Mucosa of descending colon (tissue), 3 donors: ENCODE measurements at regions not wholly inside any gene's neighbourhood (a gene's known extent, or its start where the extent isn't known, plus 50 kb on each side); places are given as distances from the start of the nearest gene placed in this dataset.

ENCODE experiments used
- ATAC-seq: fragments of 200-7000 bp; cut with Tn5 transposase; one replicate; pipeline ENCODE4 v1.9.1; 2020; ENCODE audit warnings: mild to moderate bottlenecking, moderate library complexity
- DNase-seq, 3 donors: peaks; one replicate each; pipeline ENCODE4 v3.0.0-alpha.2; 2020
- H3K36me3 ChIP-seq: fragments of 200-600 bp; one replicate; pipeline ENCODE4 v1.8.0; 2021; ENCODE audit warnings: low read depth, mild to moderate bottlenecking
- H3K4me1 ChIP-seq: fragments of 200-600 bp; one replicate; pipeline ENCODE4 v1.8.0; 2021; ENCODE audit warnings: low read depth, mild to moderate bottlenecking
- H3K4me3 ChIP-seq: fragments of 200-600 bp; one replicate; pipeline ENCODE4 v1.8.0; 2021; ENCODE audit warnings: mild to moderate bottlenecking
- H3K9me3 ChIP-seq: fragments of 200-600 bp; one replicate; pipeline ENCODE4 v1.8.0; 2021; ENCODE audit warnings: mild to moderate bottlenecking
- intact Hi-C, 2 donors: fragments of 100-400 bp; cut with DNase I in 1 of 2; cut with micrococcal nuclease in 1 of 2; formaldehyde crosslinking; loops; one replicate each; pipeline versions ENCODE4 v1.11.0 to v1.11.1; 2022; cut with DNase I, micrococcal nuclease
- TF ChIP-seq, protein P1 (sequence below): fragments of 200-600 bp; IDR thresholded peaks from one replicate; pipeline ENCODE4 v1.8.0; 2022; ENCODE audit warnings: antibody characterized with exemption, mild to moderate bottlenecking
- donor health status: DM: no; HTN: no; CAD: no; lungs with moderate emphysema.
- donor health status: DM: no; HTN: no; CAD: no.
- donor health status: DM: no; HTN: yes; CAD: no.

DNA sequence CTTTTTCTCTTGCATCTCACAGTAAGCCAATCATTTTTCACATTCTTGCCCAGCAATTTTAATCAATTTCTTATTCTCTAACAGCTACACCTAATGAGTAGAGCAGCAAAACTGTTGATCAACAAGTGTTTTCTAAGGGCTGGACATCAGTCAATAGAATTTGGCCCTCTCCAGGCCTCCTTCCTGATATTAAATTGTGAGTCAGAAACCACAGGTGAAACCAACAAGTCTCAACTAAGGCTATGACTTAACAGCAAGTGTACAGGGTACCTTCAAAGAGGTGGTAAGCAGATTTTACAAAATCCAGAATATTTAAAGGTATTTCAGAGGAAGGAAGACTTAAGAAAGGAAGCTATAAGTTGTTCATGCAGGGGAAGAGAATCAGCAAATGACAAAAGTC lies 156.5 kb upstream of the ARHGAP24 start:
- Histone ChIP-seq H3K4me3 (no peak overlapping the region), H3K9me3 (no peaks in the 10 kb centered on the region), H3K4me1 (no peaks in the 10 kb centered on the region), H3K36me3 (no peaks in the 10 kb centered on the region)
- DNase-seq (no peak), ATAC-seq (no peak)
- intact Hi-C loops = no loop called here
- TF ChIP-seq, protein P1, sequence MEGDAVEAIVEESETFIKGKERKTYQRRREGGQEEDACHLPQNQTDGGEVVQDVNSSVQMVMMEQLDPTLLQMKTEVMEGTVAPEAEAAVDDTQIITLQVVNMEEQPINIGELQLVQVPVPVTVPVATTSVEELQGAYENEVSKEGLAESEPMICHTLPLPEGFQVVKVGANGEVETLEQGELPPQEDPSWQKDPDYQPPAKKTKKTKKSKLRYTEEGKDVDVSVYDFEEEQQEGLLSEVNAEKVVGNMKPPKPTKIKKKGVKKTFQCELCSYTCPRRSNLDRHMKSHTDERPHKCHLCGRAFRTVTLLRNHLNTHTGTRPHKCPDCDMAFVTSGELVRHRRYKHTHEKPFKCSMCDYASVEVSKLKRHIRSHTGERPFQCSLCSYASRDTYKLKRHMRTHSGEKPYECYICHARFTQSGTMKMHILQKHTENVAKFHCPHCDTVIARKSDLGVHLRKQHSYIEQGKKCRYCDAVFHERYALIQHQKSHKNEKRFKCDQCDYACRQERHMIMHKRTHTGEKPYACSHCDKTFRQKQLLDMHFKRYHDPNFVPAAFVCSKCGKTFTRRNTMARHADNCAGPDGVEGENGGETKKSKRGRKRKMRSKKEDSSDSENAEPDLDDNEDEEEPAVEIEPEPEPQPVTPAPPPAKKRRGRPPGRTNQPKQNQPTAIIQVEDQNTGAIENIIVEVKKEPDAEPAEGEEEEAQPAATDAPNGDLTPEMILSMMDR = no peak

DNA sequence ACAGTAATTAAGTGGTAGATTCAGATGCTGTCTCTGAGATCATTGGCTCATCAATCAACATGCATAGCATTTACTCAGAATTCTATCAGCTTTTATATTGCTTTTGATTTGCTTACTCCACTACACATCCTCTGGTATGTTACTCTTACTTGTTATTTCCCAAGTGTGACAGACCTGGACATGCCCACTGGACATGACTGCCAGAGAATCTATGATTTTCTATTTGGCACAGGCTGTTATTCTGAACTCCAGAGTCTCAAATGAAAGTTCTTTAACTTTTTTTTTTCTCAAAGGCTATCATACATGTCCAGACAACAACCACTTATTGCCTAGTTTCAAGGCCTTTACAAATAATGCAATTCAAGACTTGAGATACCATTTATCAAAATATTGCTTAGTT lies 116.1 kb upstream of the ARHGAP24 start:
- no peak for DNase-seq
- ATAC-seq = no peak
- Histone ChIP-seq H3K4me1 (no peaks in the 10 kb centered on the region), H3K4me3 (no peak overlapping the region), H3K9me3 (no peaks in the 10 kb centered on the region), H3K36me3 (no peaks in the 10 kb centered on the region)
- TF ChIP-seq, protein P1 = no peak
- intact Hi-C loops = no loop called here

DNA sequence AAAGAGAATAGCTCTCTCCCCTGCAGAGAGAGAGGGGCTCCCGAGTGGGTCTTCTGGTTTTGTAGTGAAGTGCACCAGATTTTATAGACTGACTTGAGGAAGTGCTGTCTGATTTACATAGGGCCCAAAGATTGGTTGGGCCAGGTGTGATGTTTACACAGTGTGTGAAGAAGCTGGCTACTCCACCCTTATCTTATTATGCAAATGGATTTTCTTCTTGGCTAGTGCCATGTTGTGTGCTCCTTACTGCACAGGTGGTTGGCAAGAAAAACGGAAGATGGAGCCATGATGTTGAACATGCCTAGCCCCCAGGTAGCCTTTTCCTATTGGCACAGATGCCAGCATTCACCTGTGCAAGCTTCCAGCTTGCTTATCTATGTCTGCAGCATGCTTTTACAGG lies 112.4 kb upstream of the ARHGAP24 start:
- DNase-seq (no peak), ATAC-seq (no peak)
- TF ChIP-seq, protein P1 = no peak
- Histone ChIP-seq H3K36me3 (no peaks in the 10 kb centered on the region), H3K9me3 (no peaks in the 10 kb centered on the region), H3K4me1 (no peaks in the 10 kb centered on the region), H3K4me3 (no peak overlapping the region)
- intact Hi-C loops = no loop called here

DNA sequence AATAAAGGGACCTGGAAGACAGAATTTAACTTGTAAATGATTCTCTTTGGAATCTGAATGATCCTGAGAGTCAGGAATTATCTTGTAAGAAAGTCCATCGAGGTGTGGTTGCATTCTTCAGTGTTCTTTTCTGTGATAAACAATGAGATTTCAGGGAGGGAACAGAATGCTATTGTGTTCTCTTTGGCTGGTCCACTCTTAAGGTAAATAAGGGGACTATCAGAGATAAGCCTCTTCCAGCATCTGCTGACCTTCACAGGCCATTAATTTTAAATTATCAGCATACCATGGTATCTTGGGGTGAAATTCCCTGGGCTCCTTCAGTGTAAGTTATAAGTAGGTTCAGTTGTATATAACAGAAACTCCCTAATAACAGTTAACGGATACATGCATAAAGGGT lies 107.1 kb upstream of the ARHGAP24 start:
- Histone ChIP-seq H3K4me3 (no peak overlapping the region), H3K36me3 (no peaks in the 10 kb centered on the region), H3K4me1 (no peaks in the 10 kb centered on the region), H3K9me3 (no peaks in the 10 kb centered on the region)
- TF ChIP-seq, protein P1 = no peak
- intact Hi-C loops = no loop called here
- DNase-seq (no peak), ATAC-seq (no peak)

DNA sequence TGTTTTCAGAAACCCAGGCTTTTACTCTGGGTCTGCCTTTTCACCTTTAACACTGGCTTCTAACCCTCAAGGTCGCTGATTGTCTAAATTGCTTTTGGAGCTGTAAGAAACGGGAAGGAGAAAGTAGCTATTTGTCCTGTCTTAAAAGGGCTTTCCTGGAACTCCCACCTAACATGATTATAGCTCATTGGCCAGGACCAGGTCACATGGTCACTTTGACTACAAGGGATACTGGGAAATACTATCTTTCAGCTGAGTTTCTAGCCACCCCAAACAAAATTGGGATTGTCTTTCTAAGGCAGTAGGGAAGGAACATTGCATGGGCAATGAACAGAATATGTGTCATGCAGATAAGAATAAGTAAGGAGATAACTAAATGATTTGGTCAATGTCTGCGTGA lies 106.7 kb upstream of the ARHGAP24 start:
- H3K4me1 ChIP-seq = no peaks in the 10 kb centered on the region
- intact Hi-C loops = no loop called here
- TF ChIP-seq, protein P1 = no peak
- ATAC-seq (no peak), DNase-seq (no peak)
- no peak overlapping the region for H3K4me3 ChIP-seq
- H3K9me3 ChIP-seq = no peaks in the 10 kb centered on the region
- no peaks in the 10 kb centered on the region for H3K36me3 ChIP-seq

DNA sequence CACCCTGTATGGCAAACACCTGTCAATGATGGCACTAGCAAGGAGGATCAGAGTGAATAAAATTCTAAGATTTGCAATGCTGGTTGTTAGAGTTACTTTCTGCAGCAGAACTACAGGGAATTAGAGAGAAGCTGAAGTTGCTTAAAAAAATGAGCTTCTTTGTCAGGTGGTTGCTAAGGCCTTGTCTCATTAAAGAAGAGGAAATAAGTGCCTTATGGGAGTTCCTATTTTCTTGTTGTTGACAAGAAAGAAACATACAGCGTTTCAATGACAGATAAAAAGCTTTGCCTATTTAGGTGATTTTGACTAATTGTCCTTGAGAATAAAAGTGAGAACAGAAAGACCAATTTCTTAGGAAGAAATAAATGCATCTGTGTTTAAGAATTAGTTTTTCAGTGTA lies 106.0 kb upstream of the ARHGAP24 start:
- Histone ChIP-seq H3K4me3 (no peak overlapping the region), H3K4me1 (no peaks in the 10 kb centered on the region), H3K9me3 (no peaks in the 10 kb centered on the region), H3K36me3 (no peaks in the 10 kb centered on the region)
- intact Hi-C loops = no loop called here
- no peak for DNase-seq
- no peak for ATAC-seq
- TF ChIP-seq, protein P1 = no peak
